ENCODE measurements at regions not wholly inside any gene's neighbourhood (a gene's known extent, or its start where the extent isn't known, plus 50 kb on each side); places are given as distances from the start of the nearest gene placed in this dataset.

GRCh38 chr13:105506463-105506862 is 1029.0 kb downstream of the EFNB2 start:
- no peak overlapping the region for H3K4me3 ChIP-seq (ENCODE audit: low read depth, poor library complexity, severe bottlenecking)
- DNase-seq (ENCODE audit: low spot score in 2 of 2) = no peak
- WGBS, 2 donors = 92 to 93% methylated on average over 9 of the region's 9 CpGs
- no peak for TF ChIP-seq POLR2A (IDR thresholded peaks at IDR 0.05)
- TF ChIP-seq, protein P1, sequence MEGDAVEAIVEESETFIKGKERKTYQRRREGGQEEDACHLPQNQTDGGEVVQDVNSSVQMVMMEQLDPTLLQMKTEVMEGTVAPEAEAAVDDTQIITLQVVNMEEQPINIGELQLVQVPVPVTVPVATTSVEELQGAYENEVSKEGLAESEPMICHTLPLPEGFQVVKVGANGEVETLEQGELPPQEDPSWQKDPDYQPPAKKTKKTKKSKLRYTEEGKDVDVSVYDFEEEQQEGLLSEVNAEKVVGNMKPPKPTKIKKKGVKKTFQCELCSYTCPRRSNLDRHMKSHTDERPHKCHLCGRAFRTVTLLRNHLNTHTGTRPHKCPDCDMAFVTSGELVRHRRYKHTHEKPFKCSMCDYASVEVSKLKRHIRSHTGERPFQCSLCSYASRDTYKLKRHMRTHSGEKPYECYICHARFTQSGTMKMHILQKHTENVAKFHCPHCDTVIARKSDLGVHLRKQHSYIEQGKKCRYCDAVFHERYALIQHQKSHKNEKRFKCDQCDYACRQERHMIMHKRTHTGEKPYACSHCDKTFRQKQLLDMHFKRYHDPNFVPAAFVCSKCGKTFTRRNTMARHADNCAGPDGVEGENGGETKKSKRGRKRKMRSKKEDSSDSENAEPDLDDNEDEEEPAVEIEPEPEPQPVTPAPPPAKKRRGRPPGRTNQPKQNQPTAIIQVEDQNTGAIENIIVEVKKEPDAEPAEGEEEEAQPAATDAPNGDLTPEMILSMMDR (IDR thresholded peaks at IDR 0.05) = no peak
- intact Hi-C loops (cut with DNase I; ENCODE audit: low total_unique reads) = no loop called here

DNA sequence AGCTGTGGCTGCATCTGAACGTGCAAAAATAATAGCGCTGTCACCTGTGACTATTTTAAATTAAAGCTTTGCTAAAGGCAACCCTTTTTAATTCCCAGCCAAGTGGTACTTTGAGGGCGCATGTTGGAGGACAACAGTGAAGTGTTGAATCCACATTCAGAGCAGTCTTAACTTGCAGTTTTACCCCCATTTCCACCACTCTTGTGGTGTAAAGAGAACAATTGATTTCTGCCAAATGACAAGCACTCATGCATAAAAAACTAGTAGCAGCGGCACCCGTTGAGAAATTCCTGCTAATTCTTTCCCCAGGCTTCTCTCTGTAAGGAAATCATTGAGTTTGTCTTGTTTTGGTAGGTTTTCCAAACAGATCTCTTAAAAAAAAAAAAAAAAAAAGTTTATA is 1033.3 kb downstream of the EFNB2 start:
- 44 to 49% methylated on average over 5 of the region's 5 CpGs for WGBS, 2 donors
- no peak for TF ChIP-seq POLR2A (IDR thresholded peaks at IDR 0.05)
- TF ChIP-seq, protein P1 (IDR thresholded peaks at IDR 0.05) = no peak
- intact Hi-C loops (cut with DNase I; ENCODE audit: low total_unique reads) = no loop called here
- DNase-seq (ENCODE audit: low spot score in 2 of 2) = no peak
- H3K4me3 ChIP-seq (ENCODE audit: low read depth, poor library complexity, severe bottlenecking) = no peak overlapping the region

- no peak for TF ChIP-seq POLR2A (IDR thresholded peaks at IDR 0.05)
- TF ChIP-seq, protein P1 (IDR thresholded peaks at IDR 0.05) = no peak
- no peak for DNase-seq (ENCODE audit: low spot score in 2 of 2)
- WGBS, 2 donors = 31 to 61% methylated on average over 3 of the region's 3 CpGs
- H3K4me3 ChIP-seq (ENCODE audit: low read depth, poor library complexity, severe bottlenecking) = no peak overlapping the region
- intact Hi-C loops (cut with DNase I; ENCODE audit: low total_unique reads) = no loop called here
These were observed 1037.9 kb downstream of the EFNB2 start for GRCh38 chr13:105497597-105497996.

GRCh38 chr13:105492216-105492615 is 1043.2 kb downstream of the EFNB2 start:
- H3K4me3 ChIP-seq (ENCODE audit: low read depth, poor library complexity, severe bottlenecking) = no peak overlapping the region
- TF ChIP-seq, protein P1 (IDR thresholded peaks at IDR 0.05) = no peak
- no peak for TF ChIP-seq POLR2A (IDR thresholded peaks at IDR 0.05)
- intact Hi-C loops (cut with DNase I; ENCODE audit: low total_unique reads) = no loop called here
- DNase-seq (ENCODE audit: low spot score in 2 of 2) = no peak

DNA sequence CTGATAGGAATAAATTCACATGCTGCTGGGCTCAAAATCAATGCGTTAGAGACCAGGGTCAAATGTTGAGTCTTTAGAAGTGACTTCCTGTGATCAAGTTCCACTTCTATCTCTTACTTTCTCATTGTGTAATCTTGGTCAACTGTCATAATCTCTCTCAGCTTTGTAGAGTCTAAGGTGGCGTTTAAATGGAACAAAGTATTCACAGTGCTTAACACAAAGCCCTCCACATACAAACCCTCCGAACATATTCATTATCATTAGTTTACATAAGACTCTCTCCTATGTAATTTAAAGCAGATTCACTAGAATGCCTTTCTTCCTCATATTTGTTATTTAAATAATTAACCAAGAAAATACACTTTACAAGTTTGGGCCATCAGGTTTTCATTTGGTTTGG is 1044.1 kb downstream of the EFNB2 start:
- intact Hi-C loops (cut with DNase I; ENCODE audit: low total_unique reads) = no loop called here
- no peak for DNase-seq (ENCODE audit: low spot score in 2 of 2)
- no peak overlapping the region for H3K4me3 ChIP-seq (ENCODE audit: low read depth, poor library complexity, severe bottlenecking)
- 89 to 94% methylated on average over 3 of the region's 3 CpGs for WGBS, 2 donors
- no peak for TF ChIP-seq POLR2A (IDR thresholded peaks at IDR 0.05)
- TF ChIP-seq, protein P1 (IDR thresholded peaks at IDR 0.05) = no peak

DNA sequence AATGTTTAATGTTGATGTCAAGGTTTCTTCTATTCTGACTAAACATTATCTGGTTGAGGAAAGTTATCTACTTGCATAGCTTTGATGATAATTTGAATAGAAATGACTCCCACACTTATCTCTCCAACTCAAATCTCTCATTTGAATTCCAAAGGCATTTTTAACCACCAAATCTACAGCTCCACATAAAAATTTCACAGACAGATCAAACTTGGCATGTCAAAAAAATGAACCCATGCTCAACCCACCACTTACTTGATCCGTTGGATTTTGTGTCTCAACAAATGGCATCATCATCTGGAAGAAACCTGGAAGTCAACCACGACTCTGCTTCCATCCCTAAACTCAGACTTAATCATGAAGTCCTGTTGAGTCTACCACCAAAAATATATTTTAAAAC is 1050.4 kb downstream of the EFNB2 start:
- intact Hi-C loops (cut with DNase I; ENCODE audit: low total_unique reads) = no loop called here
- WGBS, 2 donors = 73 to 76% methylated on average over 2 of the region's 2 CpGs
- no peak for TF ChIP-seq POLR2A (IDR thresholded peaks at IDR 0.05)
- TF ChIP-seq, protein P1 (IDR thresholded peaks at IDR 0.05) = no peak

More for the DNA sequence above, 1050.4 kb downstream of the EFNB2 start:
- no peak for DNase-seq (ENCODE audit: low spot score in 2 of 2)
- no peak overlapping the region for H3K4me3 ChIP-seq (ENCODE audit: low read depth, poor library complexity, severe bottlenecking)

Data from lower leg skin (tissue), 4 donors.